Erythroblast (primary cell): ENCODE measurements at regions not wholly inside any gene's neighbourhood (a gene's known extent, or its start where the extent isn't known, plus 50 kb on each side); places are given as distances from the start of the nearest gene placed in this dataset.

Experiments
- GATA1 ChIP-seq: IDR thresholded peaks from 2 replicates; pipeline ENCODE4 v1.6.1; 2011; ENCODE audit warnings: low read depth, mild to moderate bottlenecking, control low read depth, low read length, moderate library complexity
- POLR2A ChIP-seq: IDR thresholded peaks from 2 replicates; pipeline ENCODE4 v1.6.1; 2011; ENCODE audit warnings: mild to moderate bottlenecking, low read length

- TF ChIP-seq POLR2A (no peak), GATA1 (no peak)
These were observed 408.2 kb upstream of the TUSC1 start for GRCh38 chr9:26086396-26086795.
